Smooth muscle cell of the brain vasculature (primary cell): ENCODE measurements at regions not wholly inside any gene's neighbourhood (a gene's known extent, or its start where the extent isn't known, plus 50 kb on each side); places are given as distances from the start of the nearest gene placed in this dataset.
"Not testable (repeated sequence)": the region's sequence is repeated elsewhere in the genome, so short reads cannot be mapped to it uniquely, and the experiment has no call there.

Experiments
- DNase-seq: peaks from one replicate; pipeline ENCODE4 v3.0.0-alpha.2; 2012; ENCODE audit warnings: low read depth, low spot score

DNA sequence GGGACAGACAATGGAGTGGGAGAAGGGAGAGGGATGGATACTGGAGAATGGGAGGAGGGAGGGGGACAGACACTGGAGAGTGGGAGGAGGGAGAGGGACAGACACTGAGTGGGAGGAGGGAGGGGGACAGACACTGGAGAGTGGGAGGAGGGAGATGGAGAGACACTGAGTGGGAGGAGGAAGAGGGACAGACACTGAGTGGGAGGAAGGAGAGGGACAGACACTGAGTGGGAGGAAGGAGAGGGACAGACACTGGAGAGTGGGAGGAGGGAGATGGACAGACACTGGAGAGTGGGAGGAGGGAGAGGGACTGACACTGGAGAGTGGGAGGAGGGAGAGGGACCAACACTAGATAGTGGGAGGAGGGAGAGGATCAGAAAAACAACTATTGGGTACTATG lies 426.7 kb upstream of the PMFBP1 start:
- no peak for DNase-seq

DNA sequence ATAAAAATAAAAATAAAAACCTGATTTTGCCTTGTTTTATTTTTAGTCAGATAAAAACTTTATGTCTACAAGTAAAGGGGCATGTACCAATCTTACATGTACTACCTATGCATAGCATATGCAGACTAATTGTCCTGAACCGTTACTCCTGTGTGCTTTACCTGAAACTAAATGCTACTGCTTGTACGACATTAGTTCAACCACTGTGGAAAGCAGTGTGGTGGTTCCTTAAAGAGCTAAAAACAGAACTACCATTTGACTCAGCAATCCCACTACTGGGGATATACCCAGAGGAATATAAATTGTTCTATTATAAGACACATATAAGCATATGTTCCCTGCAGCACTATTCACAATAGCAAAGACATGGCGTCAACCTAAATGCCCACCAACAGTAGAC lies 426.0 kb upstream of the PMFBP1 start:
- DNase-seq: no peak

DNA sequence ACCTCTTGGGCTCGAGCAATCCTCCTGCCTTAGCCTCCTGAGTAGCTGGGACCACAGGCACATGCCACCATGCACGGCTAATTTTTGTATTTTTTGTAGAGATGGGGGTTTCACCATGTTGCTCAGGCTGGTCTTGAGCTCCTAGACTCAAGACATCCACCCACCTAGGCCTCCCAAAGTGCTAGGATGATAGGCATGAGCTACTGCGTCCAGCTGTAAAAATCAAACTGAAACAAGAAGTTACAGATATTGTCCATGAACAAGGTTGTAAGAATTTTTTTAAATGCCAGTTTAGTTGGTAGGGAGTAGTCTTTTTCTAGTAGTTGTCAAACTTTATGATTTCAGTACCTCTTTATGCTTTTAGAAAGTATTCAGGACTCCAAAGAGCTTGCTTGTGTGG lies 424.4 kb upstream of the PMFBP1 start:
- no peak for DNase-seq

DNA sequence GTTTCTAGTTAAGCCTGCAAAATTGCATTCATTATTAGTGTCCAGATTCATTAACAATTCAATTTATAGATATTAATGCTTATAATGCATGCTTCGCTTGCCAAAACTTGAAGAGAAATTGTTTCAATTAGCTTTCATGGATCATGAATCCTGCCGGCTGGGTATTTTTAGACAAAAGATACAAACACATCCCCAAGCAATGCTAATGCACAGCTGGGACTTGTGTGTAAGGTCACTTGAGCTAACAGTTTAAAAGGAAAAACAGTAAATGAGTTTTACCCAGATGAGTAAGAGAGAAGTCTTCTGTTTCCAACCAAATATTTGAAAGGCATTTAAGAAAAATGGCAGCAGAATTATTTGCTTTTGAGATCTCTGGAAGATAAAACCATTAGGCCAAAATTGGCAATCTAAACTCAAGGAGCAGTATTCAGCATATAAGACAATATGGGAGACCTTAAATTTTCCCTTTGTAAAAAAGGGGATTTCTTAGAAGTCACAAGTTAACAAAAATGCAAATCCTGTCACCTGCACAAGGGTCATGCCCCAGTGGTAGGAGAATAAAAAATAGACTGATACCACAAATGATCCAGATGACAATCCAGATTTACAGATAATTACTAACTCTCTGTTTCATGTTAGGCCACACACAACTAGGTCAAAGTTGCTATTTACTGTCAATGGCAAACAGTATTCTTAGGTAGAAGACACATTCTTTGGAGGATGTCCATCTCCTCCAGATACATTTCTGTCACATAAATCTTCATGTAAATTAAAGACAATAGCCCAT lies 418.4 kb upstream of the PMFBP1 start:
- DNase-seq: no peak

DNA sequence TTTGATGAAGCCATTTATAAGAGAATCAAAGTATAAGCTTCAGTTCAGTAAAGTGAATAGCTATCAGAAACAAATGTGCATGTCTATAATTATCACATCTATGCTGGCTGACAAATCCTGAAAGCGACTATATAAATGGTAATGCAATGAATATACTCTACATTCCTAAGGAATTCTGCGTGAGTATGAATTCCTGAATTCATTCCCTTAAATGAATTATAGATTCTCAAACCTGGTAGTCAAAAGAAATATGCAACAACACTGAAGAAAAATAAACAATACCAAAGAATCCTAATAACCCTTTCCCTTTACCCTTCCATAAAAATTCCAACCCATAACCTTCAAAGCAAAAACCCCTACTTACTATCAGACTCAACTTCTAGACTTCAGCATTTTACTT lies 416.6 kb upstream of the PMFBP1 start:
- DNase-seq: no peak

DNA sequence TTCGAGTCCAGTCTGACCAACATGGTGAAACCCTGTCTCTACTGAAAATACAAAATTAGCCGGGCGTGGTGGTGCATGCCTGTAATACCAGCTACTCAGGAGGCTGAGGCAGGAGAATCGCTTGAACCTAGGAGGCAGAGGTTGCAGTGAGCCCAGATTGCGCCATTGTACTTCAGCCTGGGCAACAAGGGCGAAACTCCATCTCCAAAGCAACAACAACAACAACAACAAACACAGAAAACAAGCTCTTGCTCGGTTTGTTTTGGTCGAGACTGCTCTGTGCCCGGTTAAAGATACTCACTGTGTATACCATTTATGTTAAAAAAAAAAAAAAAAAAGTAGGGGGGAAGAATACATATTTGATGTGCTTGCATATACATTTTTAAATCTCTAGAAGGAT lies 406.1 kb upstream of the PMFBP1 start:
- not testable (repeated sequence) for DNase-seq

DNA sequence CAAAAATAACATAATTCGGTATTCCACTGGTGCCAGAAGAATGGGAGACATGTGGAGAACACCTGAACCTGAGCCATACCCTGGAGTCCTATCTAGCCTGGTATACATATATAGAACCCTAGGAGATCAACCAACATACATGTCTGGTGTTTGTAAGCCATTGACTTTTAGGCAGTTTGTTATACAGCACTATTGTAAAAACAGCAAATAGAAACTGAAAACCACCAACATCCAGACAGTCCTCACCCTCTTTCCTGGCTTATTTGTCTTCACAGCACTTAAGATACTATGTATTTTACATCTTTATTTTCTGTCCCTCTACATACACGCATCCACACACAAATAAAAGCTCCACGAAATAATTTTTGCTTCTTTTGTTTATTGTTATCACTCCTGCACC lies 404.2 kb upstream of the PMFBP1 start:
- DNase-seq: no peak

DNA sequence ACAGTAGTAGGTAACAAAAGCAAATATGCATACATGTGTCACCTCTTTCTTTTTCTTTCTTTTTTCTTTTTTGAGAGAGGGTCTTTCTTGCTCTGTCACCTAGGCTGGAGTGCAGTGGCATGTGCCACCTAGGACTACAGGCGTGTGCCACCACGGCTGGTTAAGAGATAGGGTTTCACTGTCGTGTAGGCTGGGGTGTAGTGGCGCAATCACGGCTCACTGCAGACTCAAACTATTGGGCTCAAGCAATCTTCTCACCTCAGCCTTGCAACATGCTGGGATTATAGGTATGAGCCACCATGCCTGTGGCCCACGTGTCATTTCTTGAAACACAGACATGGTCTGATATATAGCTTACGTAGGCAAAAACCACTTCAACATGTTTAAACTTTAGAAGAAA lies 397.7 kb upstream of the PMFBP1 start:
- no peak for DNase-seq

DNA sequence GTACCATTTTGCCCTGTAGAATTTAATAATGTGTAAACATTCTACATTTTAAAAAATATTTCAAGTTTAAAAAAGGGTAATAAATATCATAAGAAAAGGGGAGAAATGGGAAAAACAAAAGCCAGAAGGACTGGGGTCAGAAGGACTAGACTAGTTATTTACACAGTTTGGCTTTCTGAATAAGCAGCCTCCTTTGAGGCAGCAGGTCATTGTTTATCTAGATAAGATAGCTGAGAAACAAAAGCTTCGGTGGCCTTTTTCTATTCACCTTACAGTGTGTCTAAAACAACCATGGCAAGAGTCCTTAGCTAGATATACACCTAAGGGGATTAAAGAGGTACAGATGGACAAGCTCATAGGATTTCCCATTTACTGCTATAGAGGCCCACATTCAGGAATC lies 396.5 kb upstream of the PMFBP1 start:
- no peak for DNase-seq

DNA sequence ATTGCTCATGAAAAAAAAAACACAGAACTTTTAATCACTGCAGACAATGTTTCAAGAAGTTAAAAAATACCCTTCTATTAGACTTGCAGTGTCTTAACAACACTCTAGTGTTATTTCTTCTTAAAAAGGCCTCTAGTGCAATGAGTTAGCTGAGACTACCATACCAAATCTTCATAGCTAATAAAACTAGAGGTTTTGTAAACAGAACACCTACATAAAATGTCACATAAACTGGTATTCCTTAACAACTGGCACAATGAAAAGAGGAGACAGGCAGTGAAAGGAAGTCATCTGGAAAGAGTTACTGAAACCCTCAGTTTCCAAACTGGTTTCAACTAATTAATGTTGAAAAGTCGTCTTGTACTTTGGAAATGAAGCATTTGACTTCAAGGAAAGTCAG lies 394.2 kb upstream of the PMFBP1 start:
- DNase-seq: no peak

DNA sequence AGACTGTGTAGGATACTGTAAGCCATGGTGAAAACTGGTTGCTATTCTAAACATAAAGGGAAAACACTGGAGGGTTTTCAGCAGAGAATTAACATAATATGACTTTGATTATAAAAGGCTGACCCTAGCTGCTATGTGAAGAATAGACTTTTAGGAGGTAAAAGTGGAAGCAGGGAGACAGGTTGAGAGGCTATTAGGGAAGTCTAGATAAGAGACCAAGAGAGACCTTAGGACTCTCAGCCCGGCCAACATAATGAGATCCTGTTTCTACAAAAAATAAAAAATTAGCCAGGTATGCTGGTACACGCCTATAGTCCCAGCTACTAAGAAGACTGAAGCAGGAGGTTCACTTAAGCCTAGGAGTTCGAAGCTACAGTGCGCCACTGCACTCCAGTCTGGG lies 393.2 kb upstream of the PMFBP1 start:
- DNase-seq: no peak

DNA sequence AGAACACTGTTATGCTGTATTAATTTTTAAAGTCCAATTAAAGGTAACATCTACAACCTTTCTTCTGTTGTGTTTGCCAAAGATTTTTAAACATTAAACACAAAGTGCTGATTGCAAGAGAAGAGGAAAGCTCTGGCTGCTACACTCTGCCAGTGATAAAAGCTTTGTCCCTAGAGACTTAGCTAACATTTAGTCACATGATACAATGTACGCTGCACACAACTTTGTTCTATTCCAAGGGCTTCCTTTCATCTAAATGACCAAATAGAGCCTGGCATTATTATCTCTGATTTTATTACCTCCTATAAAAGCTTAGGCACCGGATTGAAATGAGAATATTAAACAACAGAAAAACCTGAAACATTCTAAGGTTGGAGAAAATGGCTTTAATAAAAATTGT lies 388.7 kb upstream of the PMFBP1 start:
- no peak for DNase-seq

DNA sequence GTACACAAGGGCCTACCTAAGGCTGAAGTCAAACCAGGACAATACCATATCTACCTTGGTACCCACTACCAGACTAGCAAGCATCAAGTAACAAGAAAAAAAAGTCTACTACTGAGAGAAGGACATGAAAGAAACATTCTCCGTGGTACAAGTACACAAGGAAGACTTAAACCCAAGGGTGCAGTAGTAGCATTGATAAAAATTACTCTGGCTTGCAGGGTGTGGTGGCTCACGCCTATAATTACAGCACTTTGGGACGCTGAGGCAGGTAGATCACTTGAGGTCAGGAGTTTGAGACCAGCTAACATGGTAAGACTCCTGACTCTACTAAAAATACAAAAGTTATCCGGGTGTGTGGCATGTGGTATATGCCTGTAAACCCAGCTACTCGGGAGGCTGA lies 386.5 kb upstream of the PMFBP1 start:
- no peak for DNase-seq

DNA sequence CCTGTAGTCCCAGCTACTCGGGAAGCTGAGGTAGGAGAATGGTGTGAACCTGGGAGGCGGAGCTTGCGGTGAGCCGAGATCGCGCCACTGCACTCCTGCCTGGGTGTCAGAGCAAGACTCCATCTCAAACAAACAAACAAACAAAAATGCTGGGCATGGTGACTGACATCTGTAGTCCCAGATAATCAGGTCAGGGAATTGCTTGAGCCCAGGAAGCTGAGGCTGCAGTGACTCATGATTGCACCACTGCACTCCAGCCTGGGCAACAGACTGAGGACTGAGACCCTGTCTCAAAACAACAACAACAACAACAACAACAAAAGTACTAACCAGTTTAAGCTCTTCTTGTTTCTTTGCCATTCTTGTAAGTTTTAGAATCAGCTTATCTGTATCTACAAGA lies 383.0 kb upstream of the PMFBP1 start:
- DNase-seq: no peak

DNA sequence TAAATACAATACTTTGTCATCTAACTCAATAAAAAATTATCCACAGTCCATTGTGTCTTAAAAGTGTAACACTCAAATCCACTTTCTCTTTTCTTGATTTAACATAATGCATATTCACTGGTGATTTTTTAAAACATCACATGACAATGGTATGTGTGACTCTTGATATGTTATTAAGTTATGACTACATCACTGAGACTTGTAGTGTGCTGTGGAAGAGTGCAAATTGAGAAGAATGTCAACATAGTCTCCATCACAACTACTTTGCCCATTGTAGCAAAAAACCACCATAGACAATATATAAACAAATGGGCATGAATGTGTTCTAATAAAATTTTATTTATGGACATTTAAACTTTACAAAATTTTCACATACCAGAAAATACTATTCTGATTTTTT lies 380.7 kb upstream of the PMFBP1 start:
- DNase-seq: no peak

DNA sequence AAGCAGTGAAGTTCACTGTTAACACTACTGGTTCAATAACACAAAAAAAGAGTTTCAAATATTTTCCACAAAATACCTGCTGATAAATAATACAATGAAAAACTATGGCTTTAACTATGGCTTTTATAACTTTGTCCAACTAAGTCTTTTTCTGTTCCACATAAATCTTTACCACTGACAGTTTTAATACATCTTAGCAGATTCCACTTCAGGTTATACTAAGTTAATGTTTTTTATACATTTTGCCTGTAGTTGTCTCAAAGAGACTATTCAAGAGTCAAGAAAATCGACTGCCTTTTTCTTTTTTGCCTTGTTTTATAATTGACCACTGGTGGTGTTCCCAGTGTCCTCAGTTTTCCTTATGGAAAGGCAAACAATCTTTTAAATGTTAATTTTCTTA lies 379.7 kb upstream of the PMFBP1 start:
- no peak for DNase-seq

DNA sequence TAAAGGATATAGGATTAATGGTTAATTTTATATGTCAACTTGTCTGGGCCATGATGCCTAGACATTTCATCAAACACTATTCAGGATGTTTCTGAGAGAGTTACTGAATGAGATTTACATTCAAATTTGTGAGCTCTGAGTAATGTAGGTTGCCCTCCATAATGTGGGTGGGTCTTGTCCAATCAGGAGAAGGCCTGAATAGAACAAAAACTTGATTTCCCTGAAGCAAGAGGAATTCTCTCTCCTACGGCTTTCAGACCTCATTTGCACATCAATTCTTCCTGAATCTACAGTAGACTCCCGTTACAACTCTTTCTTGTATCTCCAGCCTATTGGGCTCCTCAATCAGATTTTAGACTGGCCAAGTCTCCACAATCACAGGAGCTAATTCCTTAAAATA lies 377.9 kb upstream of the PMFBP1 start:
- DNase-seq: no peak

DNA sequence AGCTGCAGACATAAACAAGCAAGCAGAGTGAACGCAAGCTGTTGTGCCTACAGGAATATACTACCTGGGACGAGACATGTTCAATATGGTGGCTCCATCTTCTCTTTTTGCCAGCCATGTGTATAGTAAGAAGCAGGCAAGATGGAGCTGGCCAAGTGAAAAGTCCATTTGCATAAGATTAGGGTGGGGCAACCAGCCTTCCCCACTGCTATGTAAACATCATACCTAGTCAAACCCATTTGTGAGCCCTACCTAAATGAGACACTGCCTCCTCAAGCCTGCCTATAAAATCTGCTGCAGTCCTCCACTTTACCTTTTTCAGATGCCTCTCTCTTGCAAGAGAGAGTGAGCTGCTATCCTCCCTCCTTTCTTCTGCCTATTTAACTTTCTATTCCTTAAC lies 370.1 kb upstream of the PMFBP1 start:
- no peak for DNase-seq

DNA sequence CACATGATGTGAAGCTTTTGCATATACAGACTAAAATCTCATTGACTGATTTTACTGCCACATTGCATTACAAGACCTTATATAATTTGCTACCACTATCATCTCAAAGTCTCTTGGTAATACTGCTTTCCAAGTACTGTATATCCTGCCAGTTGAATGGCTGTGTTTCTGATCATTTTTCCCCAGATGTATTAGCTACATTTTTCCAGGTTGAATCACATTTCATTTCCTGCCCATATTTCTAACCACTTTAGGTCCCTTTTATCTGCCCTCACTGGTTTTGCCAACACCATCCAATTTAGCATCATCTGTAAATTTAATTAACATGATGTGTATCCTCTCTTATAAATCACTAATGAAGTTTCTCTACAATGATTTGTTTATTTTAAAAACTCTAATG lies 365.7 kb upstream of the PMFBP1 start:
- DNase-seq: no peak

DNA sequence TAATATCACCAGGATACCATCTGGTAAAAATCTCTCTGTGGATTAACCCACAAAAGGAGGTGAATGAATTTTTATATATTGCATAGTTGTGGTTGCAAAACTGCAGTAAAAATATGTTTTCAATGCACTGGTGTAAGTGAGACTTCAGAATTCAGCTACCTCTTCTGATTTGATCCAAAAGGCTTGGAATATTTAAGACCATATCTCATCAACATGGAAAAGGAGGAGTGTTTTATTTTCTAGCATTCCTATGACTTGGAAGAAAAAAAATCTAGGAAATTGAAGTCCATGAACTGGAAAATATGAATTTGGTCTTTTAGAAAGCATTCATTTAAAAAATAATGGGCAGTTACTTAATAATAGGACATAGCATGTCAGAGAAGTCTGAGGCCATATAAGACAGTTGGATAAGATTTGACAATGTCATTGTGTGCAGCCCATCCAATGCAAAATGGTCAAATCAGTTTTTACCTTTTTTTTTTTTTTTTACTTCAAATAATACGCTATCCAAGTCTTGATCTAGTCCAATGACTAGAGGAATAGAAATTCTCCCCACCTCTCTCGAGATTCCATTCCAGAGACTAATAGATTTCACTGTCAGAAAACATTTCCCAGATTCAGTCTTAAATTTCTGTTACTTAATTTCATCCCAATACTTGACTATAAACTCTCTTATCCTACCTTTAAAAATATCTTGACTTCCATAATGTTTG lies 364.9 kb upstream of the PMFBP1 start:
- no peak for DNase-seq

DNA sequence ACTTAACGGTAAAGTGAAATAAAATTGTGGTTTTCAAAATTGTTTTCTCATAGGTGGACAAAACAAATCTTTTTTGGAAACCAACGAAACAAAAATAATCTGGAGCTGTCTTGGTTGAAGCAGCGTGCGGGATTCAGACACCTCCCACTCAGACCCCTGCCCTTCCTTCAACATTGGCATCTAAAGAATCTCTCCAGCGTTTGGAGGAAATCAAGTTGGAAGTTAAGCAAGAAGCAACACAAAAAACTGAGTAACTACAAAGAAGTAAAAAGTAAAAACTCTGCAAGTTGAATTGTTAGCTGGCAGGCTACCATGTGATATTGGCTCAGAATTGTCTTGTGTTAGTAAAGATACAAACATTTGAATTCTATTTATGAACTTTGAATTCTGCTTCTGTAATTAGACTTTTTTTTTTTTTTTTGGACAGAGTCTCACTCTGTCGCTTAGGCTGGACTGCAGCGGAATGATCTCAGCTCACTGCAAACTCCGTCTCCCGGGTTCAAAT lies 361.0 kb upstream of the PMFBP1 start:
- DNase-seq: no peak

DNA sequence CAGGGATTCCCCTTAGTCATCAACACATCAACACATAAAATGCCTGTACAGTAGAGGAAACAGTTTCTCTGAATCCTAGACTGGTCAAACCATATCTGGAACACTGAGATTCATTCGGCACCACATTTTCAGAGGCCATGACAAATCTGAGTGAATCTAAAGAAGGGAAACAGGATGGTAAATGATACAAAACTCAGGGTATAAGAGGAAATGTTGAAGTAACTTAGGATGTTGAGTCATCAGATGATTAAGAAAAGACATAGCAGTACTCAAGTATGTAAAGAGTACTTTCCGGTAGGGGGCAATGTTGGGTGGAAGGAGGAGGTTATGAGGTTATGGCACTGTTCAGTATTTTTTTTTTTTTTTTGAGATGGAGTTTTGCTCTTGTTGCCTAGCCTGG lies 358.5 kb upstream of the PMFBP1 start:
- DNase-seq: no peak

DNA sequence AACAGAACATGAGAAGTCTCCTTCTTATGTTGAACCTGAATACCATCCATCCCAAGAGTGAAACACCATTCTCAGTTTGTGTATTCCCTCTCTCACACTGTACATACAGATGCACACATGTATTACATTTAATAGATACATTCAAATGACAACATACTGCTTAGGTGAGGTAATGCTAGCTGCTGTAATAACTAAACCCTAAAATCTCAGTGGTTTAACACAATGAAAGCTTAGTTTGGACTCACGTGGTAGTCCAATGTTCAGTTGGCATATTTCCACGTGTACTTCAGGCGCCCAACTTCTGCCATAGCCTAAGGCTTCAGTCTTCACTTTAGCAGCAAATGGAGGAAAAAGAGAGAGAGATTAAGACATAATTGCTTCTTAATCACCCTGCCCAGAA lies 351.1 kb upstream of the PMFBP1 start:
- DNase-seq: no peak
